ENCODE measurements at regions not wholly inside any gene's neighbourhood (a gene's known extent, or its start where the extent isn't known, plus 50 kb on each side); places are given as distances from the start of the nearest gene placed in this dataset.
A peak's percentile ranks its signal among the peaks of the same experiment; 100 is the strongest.

- no peak overlapping the region for H3K4me3 ChIP-seq (ENCODE audit: low read length in 2 of 2)
- WGBS = 9% methylated on average over 2 of the region's 2 CpGs
- peak in 7 of 9 donors; percentile 50 to 73 (median 59) for DNase-seq (ENCODE audit: low read depth in 6 of 9, low spot score in 9 of 9)
Measured at GRCh38 chr10:88108115-88108610, 244.7 kb downstream of the PTEN start.

GRCh38 chr10:88110355-88110754 lies 246.9 kb downstream of the PTEN start:
- Histone ChIP-seq H3K4me3 (ENCODE audit: low read length in 2 of 2) (no peak overlapping the region), H3K4me1 (ENCODE audit: control insufficient read depth in 2 of 2, insufficient read depth in 2 of 2, low read length in 2 of 2) (peaks cover 23 to 42% of the 10 kb centered on the region in 2 donors), H3K36me3 (ENCODE audit: control insufficient read depth in 2 of 2, insufficient read depth in 2 of 2, low read length in 1 of 2) (no peaks in the 10 kb centered on the region), H3K9me3 (ENCODE audit: control insufficient read depth in 2 of 2, insufficient read depth in 1 of 2, low read length in 1 of 2) (peaks cover 0 to 5% of the 10 kb centered on the region in 2 donors), H3K27me3 (ENCODE audit: control insufficient read depth in 2 of 2, insufficient read depth in 1 of 2, low read length in 1 of 2) (no peaks in the 10 kb centered on the region), H3K27ac (ENCODE audit: low read depth in 1 of 2, low read length in 1 of 2) (no peak overlapping the region)
- DNase-seq (ENCODE audit: low read depth in 6 of 9, low spot score in 9 of 9) = no peak

More at GRCh38 chr10:88108115-88108610, 244.7 kb downstream of the PTEN start:
- Histone ChIP-seq H3K27ac (ENCODE audit: low read depth in 1 of 2, low read length in 1 of 2) (peak overlapping the region; percentile 21 to 68), H3K4me1 (ENCODE audit: control insufficient read depth in 2 of 2, insufficient read depth in 2 of 2, low read length in 2 of 2) (peaks cover 7 to 21% of the 10 kb centered on the region in 2 donors), H3K36me3 (ENCODE audit: control insufficient read depth in 2 of 2, insufficient read depth in 2 of 2, low read length in 1 of 2) (no peaks in the 10 kb centered on the region), H3K9me3 (ENCODE audit: control insufficient read depth in 2 of 2, insufficient read depth in 1 of 2, low read length in 1 of 2) (no peaks in the 10 kb centered on the region), H3K27me3 (ENCODE audit: control insufficient read depth in 2 of 2, insufficient read depth in 1 of 2, low read length in 1 of 2) (no peaks in the 10 kb centered on the region)

- no peak overlapping the region for H3K4me3 ChIP-seq (ENCODE audit: low read length in 2 of 2)
- H3K9me3 ChIP-seq (ENCODE audit: control insufficient read depth in 2 of 2, insufficient read depth in 1 of 2, low read length in 1 of 2) = peaks cover 0 to 5% of the 10 kb centered on the region in 2 donors
- peaks cover 23 to 46% of the 10 kb centered on the region in 2 donors for H3K4me1 ChIP-seq (ENCODE audit: control insufficient read depth in 2 of 2, insufficient read depth in 2 of 2, low read length in 2 of 2)
- H3K27me3 ChIP-seq (ENCODE audit: control insufficient read depth in 2 of 2, insufficient read depth in 1 of 2, low read length in 1 of 2) = no peaks in the 10 kb centered on the region
- no peaks in the 10 kb centered on the region for H3K36me3 ChIP-seq (ENCODE audit: control insufficient read depth in 2 of 2, insufficient read depth in 2 of 2, low read length in 1 of 2)
- no peak for DNase-seq (ENCODE audit: low read depth in 6 of 9, low spot score in 9 of 9)
- H3K27ac ChIP-seq (ENCODE audit: low read depth in 1 of 2, low read length in 1 of 2) = no peak overlapping the region
- 96% methylated on average over 3 of the region's 3 CpGs for WGBS
Measured at GRCh38 chr10:88110822-88111221, 247.4 kb downstream of the PTEN start.

- no peaks in the 10 kb centered on the region for H3K27me3 ChIP-seq (ENCODE audit: control insufficient read depth in 2 of 2, insufficient read depth in 1 of 2, low read length in 1 of 2)
- no peak overlapping the region for H3K4me3 ChIP-seq (ENCODE audit: low read length in 2 of 2)
- peaks cover 26 to 49% of the 10 kb centered on the region in 2 donors for H3K4me1 ChIP-seq (ENCODE audit: control insufficient read depth in 2 of 2, insufficient read depth in 2 of 2, low read length in 2 of 2)
- WGBS = 93% methylated on average over 2 of the region's 2 CpGs
- no peak overlapping the region for H3K27ac ChIP-seq (ENCODE audit: low read depth in 1 of 2, low read length in 1 of 2)
- DNase-seq (ENCODE audit: low read depth in 6 of 9, low spot score in 9 of 9) = no peak
- peaks cover 0 to 5% of the 10 kb centered on the region in 2 donors for H3K9me3 ChIP-seq (ENCODE audit: control insufficient read depth in 2 of 2, insufficient read depth in 1 of 2, low read length in 1 of 2)
- H3K36me3 ChIP-seq (ENCODE audit: control insufficient read depth in 2 of 2, insufficient read depth in 2 of 2, low read length in 1 of 2) = no peaks in the 10 kb centered on the region
Measured at GRCh38 chr10:88111294-88111693, 247.9 kb downstream of the PTEN start.

GRCh38 chr10:88113232-88113631 lies 249.8 kb downstream of the PTEN start:
- 78% methylated on average over 1 of the region's 1 CpG for WGBS
- DNase-seq (ENCODE audit: low read depth in 6 of 9, low spot score in 9 of 9) = no peak
- no peak overlapping the region for H3K4me3 ChIP-seq (ENCODE audit: low read length in 2 of 2)
- H3K4me1 ChIP-seq (ENCODE audit: control insufficient read depth in 2 of 2, insufficient read depth in 2 of 2, low read length in 2 of 2) = peaks cover 36 to 56% of the 10 kb centered on the region in 2 donors
- H3K9me3 ChIP-seq (ENCODE audit: control insufficient read depth in 2 of 2, insufficient read depth in 1 of 2, low read length in 1 of 2) = peaks cover 0 to 5% of the 10 kb centered on the region in 2 donors
- peak overlapping the region in 1 of 2 donors; percentile 84 for H3K27ac ChIP-seq (ENCODE audit: low read depth in 1 of 2, low read length in 1 of 2)
- no peaks in the 10 kb centered on the region for H3K27me3 ChIP-seq (ENCODE audit: control insufficient read depth in 2 of 2, insufficient read depth in 1 of 2, low read length in 1 of 2)
- no peaks in the 10 kb centered on the region for H3K36me3 ChIP-seq (ENCODE audit: control insufficient read depth in 2 of 2, insufficient read depth in 2 of 2, low read length in 1 of 2)

- Histone ChIP-seq H3K27ac (ENCODE audit: low read depth in 1 of 2, low read length in 1 of 2) (peak overlapping the region; percentile 70 to 84), H3K36me3 (ENCODE audit: control insufficient read depth in 2 of 2, insufficient read depth in 2 of 2, low read length in 1 of 2) (no peaks in the 10 kb centered on the region), H3K4me1 (ENCODE audit: control insufficient read depth in 2 of 2, insufficient read depth in 2 of 2, low read length in 2 of 2) (peaks cover 34 to 58% of the 10 kb centered on the region in 2 donors), H3K27me3 (ENCODE audit: control insufficient read depth in 2 of 2, insufficient read depth in 1 of 2, low read length in 1 of 2) (no peaks in the 10 kb centered on the region), H3K9me3 (ENCODE audit: control insufficient read depth in 2 of 2, insufficient read depth in 1 of 2, low read length in 1 of 2) (peaks cover 0 to 5% of the 10 kb centered on the region in 2 donors), H3K4me3 (ENCODE audit: low read length in 2 of 2) (no peak overlapping the region)
- WGBS = 97% methylated on average over 2 of the region's 2 CpGs
- DNase-seq (ENCODE audit: low read depth in 6 of 9, low spot score in 9 of 9) = peak in 1 of 9 donors; percentile 46
Measured at GRCh38 chr10:88113657-88114272, 250.3 kb downstream of the PTEN start.

GRCh38 chr10:88114368-88114767 lies 250.9 kb downstream of the PTEN start:
- Histone ChIP-seq H3K4me3 (ENCODE audit: low read length in 2 of 2) (no peak overlapping the region), H3K27ac (ENCODE audit: low read depth in 1 of 2, low read length in 1 of 2) (peak overlapping the region in 1 of 2 donors; percentile 84), H3K36me3 (ENCODE audit: control insufficient read depth in 2 of 2, insufficient read depth in 2 of 2, low read length in 1 of 2) (no peaks in the 10 kb centered on the region), H3K9me3 (ENCODE audit: control insufficient read depth in 2 of 2, insufficient read depth in 1 of 2, low read length in 1 of 2) (peaks cover 0 to 5% of the 10 kb centered on the region in 2 donors), H3K4me1 (ENCODE audit: control insufficient read depth in 2 of 2, insufficient read depth in 2 of 2, low read length in 2 of 2) (peaks cover 34 to 60% of the 10 kb centered on the region in 2 donors), H3K27me3 (ENCODE audit: control insufficient read depth in 2 of 2, insufficient read depth in 1 of 2, low read length in 1 of 2) (no peaks in the 10 kb centered on the region)
- DNase-seq (ENCODE audit: low read depth in 6 of 9, low spot score in 9 of 9) = peak in 7 of 9 donors; percentile 53 to 87 (median 58)
- 30% methylated on average over 7 of the region's 7 CpGs for WGBS

GRCh38 chr10:88115407-88115806 lies 252.0 kb downstream of the PTEN start:
- H3K27ac ChIP-seq (ENCODE audit: low read depth in 1 of 2, low read length in 1 of 2) = no peak overlapping the region
- WGBS = 96% methylated on average over 3 of the region's 3 CpGs
- H3K36me3 ChIP-seq (ENCODE audit: control insufficient read depth in 2 of 2, insufficient read depth in 2 of 2, low read length in 1 of 2) = no peaks in the 10 kb centered on the region
- peaks cover 0 to 5% of the 10 kb centered on the region in 2 donors for H3K9me3 ChIP-seq (ENCODE audit: control insufficient read depth in 2 of 2, insufficient read depth in 1 of 2, low read length in 1 of 2)
- no peak for DNase-seq (ENCODE audit: low read depth in 6 of 9, low spot score in 9 of 9)
- no peak overlapping the region for H3K4me3 ChIP-seq (ENCODE audit: low read length in 2 of 2)
- H3K27me3 ChIP-seq (ENCODE audit: control insufficient read depth in 2 of 2, insufficient read depth in 1 of 2, low read length in 1 of 2) = no peaks in the 10 kb centered on the region
- H3K4me1 ChIP-seq (ENCODE audit: control insufficient read depth in 2 of 2, insufficient read depth in 2 of 2, low read length in 2 of 2) = peaks cover 34 to 63% of the 10 kb centered on the region in 2 donors

- Histone ChIP-seq H3K27me3 (ENCODE audit: control insufficient read depth in 2 of 2, insufficient read depth in 1 of 2, low read length in 1 of 2) (no peaks in the 10 kb centered on the region), H3K36me3 (ENCODE audit: control insufficient read depth in 2 of 2, insufficient read depth in 2 of 2, low read length in 1 of 2) (no peaks in the 10 kb centered on the region), H3K4me1 (ENCODE audit: control insufficient read depth in 2 of 2, insufficient read depth in 2 of 2, low read length in 2 of 2) (peaks cover 38 to 66% of the 10 kb centered on the region in 2 donors), H3K4me3 (ENCODE audit: low read length in 2 of 2) (no peak overlapping the region), H3K27ac (ENCODE audit: low read depth in 1 of 2, low read length in 1 of 2) (no peak overlapping the region), H3K9me3 (ENCODE audit: control insufficient read depth in 2 of 2, insufficient read depth in 1 of 2, low read length in 1 of 2) (peaks cover 0 to 5% of the 10 kb centered on the region in 2 donors)
- no peak for DNase-seq (ENCODE audit: low read depth in 6 of 9, low spot score in 9 of 9)
- WGBS = 99% methylated on average over 1 of the region's 1 CpG
Measured at GRCh38 chr10:88115968-88116367, 252.5 kb downstream of the PTEN start.

Measured in thymus (tissue), 11 donors.